ENCODE measurements at regions not wholly inside any gene's neighbourhood (a gene's known extent, or its start where the extent isn't known, plus 50 kb on each side); places are given as distances from the start of the nearest gene placed in this dataset.
"Not testable (repeated sequence)": the region's sequence is repeated elsewhere in the genome, so short reads cannot be mapped to it uniquely, and the experiment has no call there.

DNA sequence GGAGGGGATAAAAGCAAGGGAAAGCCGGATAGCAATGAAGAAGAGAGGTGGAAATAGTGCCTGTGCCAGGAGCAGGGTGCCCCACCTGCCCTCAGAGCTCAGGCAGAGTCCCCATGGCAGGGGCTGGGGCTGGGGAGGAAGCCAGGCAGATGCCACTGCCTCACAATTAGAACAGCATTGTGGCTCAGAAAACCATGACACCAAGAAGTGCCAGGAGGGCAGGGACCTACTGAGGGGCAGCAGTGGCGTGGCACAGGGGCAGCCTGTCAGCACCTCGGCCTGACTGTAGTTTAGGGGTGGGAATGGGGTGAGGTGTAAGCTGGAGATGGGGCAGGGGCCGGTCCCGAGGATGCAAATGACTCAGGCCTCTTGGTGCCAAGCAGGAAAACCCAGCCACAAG lies 532.1 kb upstream of the B3GAT1 start:
- no peak for DNase-seq
- Mint-ChIP-seq H3K36me3 (no peaks in the 10 kb centered on the region), H3K4me3 (no peak overlapping the region), H3K4me1 (no peaks in the 10 kb centered on the region), H3K27me3 (peaks cover 0 to 6% (median 4%) of the 10 kb centered on the region in 3 donors), H3K9me3 (peaks cover 0 to 3% (median 0%) of the 10 kb centered on the region in 7 donors), H3K27ac (no peak overlapping the region)
- ATAC-seq (ENCODE audit: low read depth in 2 of 2) = no peak

DNA sequence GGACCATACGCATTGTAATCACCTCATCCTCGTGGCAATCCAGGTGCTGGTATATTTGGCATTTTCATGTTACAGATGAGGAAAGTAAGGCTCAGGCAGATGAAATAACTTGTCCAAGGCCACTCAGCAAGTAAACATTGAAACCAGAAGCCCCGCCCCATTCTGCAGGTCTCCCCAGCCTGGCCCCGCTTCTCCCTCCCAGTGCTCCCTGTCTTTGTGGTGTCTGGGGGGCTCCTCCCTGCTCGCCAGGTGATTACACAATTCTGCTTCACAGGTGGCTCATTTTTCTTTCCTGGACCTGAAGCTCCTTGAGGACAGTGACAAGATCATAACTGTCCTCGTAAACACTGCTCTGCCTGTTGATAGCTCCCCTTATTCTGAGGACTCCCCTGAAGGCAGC lies 531.5 kb upstream of the B3GAT1 start:
- Mint-ChIP-seq H3K4me1 (no peaks in the 10 kb centered on the region), H3K27me3 (peaks cover 0 to 6% (median 4%) of the 10 kb centered on the region in 3 donors), H3K4me3 (no peak overlapping the region), H3K36me3 (no peaks in the 10 kb centered on the region), H3K27ac (peak overlapping the region in 1 of 6 donors; percentile 59), H3K9me3 (peaks cover 0 to 3% (median 0%) of the 10 kb centered on the region in 7 donors)
- DNase-seq = no peak
- ATAC-seq (ENCODE audit: low read depth in 2 of 2) = no peak

- no peak overlapping the region for H3K27ac Mint-ChIP-seq
- H3K27me3 Mint-ChIP-seq = peaks cover 0 to 6% (median 2%) of the 10 kb centered on the region in 3 donors
- H3K4me1 Mint-ChIP-seq = no peaks in the 10 kb centered on the region
- no peaks in the 10 kb centered on the region for H3K36me3 Mint-ChIP-seq
- ATAC-seq (ENCODE audit: low read depth in 2 of 2) (no peak), DNase-seq (no peak)
- peaks cover 0 to 3% (median 0%) of the 10 kb centered on the region in 7 donors for H3K9me3 Mint-ChIP-seq
- no peak overlapping the region for H3K4me3 Mint-ChIP-seq
These were observed 530.6 kb upstream of the B3GAT1 start for GRCh38 chr11:134942681-134943080.

GRCh38 chr11:134941936-134942600 lies 530.0 kb upstream of the B3GAT1 start:
- not testable (repeated sequence) for H3K27me3 Mint-ChIP-seq; ATAC-seq (ENCODE audit: low read depth in 2 of 2); H3K36me3 Mint-ChIP-seq; H3K4me3 Mint-ChIP-seq; H3K4me1 Mint-ChIP-seq; H3K9me3 Mint-ChIP-seq; DNase-seq; H3K27ac Mint-ChIP-seq

- Mint-ChIP-seq H3K36me3 (no peaks in the 10 kb centered on the region), H3K9me3 (peaks cover 0 to 3% (median 0%) of the 10 kb centered on the region in 7 donors)
- ATAC-seq (ENCODE audit: low read depth in 2 of 2) = no peak
These were observed 529.3 kb upstream of the B3GAT1 start for GRCh38 chr11:134941326-134941725.

DNA sequence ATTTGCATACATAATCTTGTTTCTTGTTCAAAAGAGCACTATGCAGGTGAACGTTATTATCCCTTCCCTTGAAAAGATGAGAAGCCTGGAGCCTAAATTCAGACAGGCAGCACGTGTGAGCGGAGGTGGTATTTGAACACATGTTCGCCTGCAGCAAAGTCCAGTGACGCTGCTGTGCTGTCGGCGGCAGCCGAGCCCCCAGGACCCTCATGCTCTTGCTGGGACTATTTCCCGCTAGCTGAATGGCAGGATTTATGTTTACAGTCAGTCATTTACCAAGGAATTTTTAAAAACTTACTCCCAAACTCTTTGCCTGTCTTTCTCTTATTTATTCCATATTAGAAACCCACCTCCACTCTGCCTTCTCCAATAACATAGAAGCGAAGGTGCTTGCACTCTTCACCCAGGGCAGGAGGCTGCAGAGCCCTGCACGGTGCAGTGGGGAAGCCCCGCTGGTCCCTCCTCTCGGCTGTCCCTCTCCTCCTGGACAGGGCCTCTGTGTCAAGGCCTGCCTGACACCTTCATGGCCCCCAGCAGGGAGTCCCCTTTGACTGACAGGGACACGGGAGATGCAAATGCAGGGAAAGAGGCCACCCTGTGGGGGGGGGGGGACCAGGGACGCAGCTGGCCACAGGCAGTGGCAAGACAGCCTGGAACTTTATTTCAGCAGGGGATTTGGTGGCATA lies 528.5 kb upstream of the B3GAT1 start:
- no peak for ATAC-seq (ENCODE audit: low read depth in 2 of 2)
- Mint-ChIP-seq H3K27ac (no peak overlapping the region), H3K4me3 (no peak overlapping the region), H3K36me3 (no peaks in the 10 kb centered on the region), H3K4me1 (no peaks in the 10 kb centered on the region), H3K27me3 (peaks cover 0 to 6% (median 0%) of the 10 kb centered on the region in 3 donors), H3K9me3 (peaks cover 0 to 4% (median 0%) of the 10 kb centered on the region in 7 donors)
- no peak for DNase-seq

More at GRCh38 chr11:134941326-134941725, 529.3 kb upstream of the B3GAT1 start:
- Mint-ChIP-seq H3K4me1 (no peaks in the 10 kb centered on the region), H3K27ac (no peak overlapping the region), H3K4me3 (no peak overlapping the region), H3K27me3 (peaks cover 0 to 6% (median 0%) of the 10 kb centered on the region in 3 donors)
- no peak for DNase-seq

DNA sequence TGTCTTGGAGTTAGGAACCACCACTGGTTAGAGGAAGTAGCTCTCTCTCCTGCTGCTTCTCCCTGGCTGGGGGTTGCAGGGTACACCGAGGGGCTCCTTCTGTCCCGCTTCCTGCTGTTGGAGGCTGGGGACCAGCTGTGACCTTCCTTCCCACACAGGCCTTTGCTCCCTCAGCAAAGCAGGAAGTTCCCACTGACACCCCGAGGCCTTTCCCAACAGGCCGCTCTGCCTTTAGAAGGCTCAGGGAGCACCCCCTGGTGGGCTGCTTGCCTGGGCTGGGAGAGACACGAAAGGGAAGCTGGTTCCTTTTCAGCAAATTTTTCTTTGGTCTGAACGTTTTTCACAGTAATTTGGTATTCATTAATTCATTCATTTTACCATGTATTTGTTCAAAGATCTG lies 527.9 kb upstream of the B3GAT1 start:
- Mint-ChIP-seq H3K36me3 (no peaks in the 10 kb centered on the region), H3K9me3 (peaks cover 0 to 4% (median 0%) of the 10 kb centered on the region in 7 donors), H3K27me3 (peaks cover 0 to 6% (median 0%) of the 10 kb centered on the region in 3 donors), H3K4me1 (no peaks in the 10 kb centered on the region), H3K4me3 (no peak overlapping the region), H3K27ac (no peak overlapping the region)
- DNase-seq = no peak
- ATAC-seq (ENCODE audit: low read depth in 2 of 2) = no peak

DNA sequence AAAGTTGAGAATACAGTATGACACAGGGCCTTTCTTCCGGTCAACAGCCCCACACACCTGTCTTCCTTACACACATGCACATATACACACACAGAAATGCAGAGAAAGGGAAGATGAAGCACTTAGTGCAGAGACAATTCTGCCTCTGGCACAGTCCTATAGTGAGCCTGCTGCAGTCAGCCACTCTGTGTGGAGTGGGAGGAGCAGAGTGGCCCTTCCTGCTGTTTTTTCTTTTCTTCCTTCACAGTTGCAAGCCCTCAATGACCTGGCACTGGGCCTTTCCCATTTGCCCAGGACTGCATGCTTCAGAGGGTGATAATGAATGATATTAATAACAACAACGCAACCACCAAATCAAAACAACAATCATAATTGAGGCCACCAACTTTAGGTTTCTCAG lies 527.0 kb upstream of the B3GAT1 start:
- peaks cover 0 to 4% (median 0%) of the 10 kb centered on the region in 3 donors for H3K27me3 Mint-ChIP-seq
- H3K36me3 Mint-ChIP-seq = no peaks in the 10 kb centered on the region
- H3K4me1 Mint-ChIP-seq = no peaks in the 10 kb centered on the region
- H3K27ac Mint-ChIP-seq = no peak overlapping the region
- H3K4me3 Mint-ChIP-seq = no peak overlapping the region
- ATAC-seq (ENCODE audit: low read depth in 2 of 2) (no peak), DNase-seq (no peak)
- peaks cover 0 to 4% (median 0%) of the 10 kb centered on the region in 7 donors for H3K9me3 Mint-ChIP-seq

- DNase-seq (no peak), ATAC-seq (ENCODE audit: low read depth in 2 of 2) (no peak)
- peak overlapping the region in 1 of 6 donors; percentile 77 for H3K27ac Mint-ChIP-seq
- no peaks in the 10 kb centered on the region for H3K36me3 Mint-ChIP-seq
- H3K9me3 Mint-ChIP-seq = peaks cover 0 to 4% (median 0%) of the 10 kb centered on the region in 7 donors
- H3K4me3 Mint-ChIP-seq = no peak overlapping the region
- no peaks in the 10 kb centered on the region for H3K4me1 Mint-ChIP-seq
- H3K27me3 Mint-ChIP-seq = no peaks in the 10 kb centered on the region
These were observed 526.2 kb upstream of the B3GAT1 start for GRCh38 chr11:134938212-134938611.

DNA sequence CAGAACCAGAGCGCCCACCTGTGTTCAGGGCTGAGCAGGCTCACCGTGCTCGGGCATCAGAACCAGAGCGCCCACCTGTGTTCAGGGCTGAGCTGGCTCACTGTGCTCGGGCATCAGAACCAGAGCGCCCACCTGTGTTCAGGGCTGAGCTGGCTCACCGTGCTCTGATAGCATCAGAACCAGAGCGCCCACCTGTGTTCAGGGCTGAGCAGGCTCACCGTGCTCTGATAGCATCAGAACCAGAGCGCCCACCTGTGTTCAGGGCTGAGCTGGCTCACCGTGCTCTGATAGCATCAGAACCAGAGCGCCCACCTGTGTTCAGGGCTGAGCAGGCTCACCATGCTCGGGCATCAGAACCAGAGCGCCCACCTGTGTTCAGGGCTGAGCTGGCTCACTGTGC lies 525.2 kb upstream of the B3GAT1 start:
- not testable (repeated sequence) for H3K4me1 Mint-ChIP-seq; H3K27me3 Mint-ChIP-seq; ATAC-seq (ENCODE audit: low read depth in 2 of 2); H3K9me3 Mint-ChIP-seq; H3K27ac Mint-ChIP-seq; H3K4me3 Mint-ChIP-seq; H3K36me3 Mint-ChIP-seq; DNase-seq

GRCh38 chr11:134932761-134933160 lies 520.7 kb upstream of the B3GAT1 start:
- no peaks in the 10 kb centered on the region for H3K36me3 Mint-ChIP-seq
- H3K4me1 Mint-ChIP-seq = no peaks in the 10 kb centered on the region
- H3K27ac Mint-ChIP-seq = no peak overlapping the region
- ATAC-seq (ENCODE audit: low read depth in 2 of 2) (no peak), DNase-seq (no peak)
- peaks cover 0 to 6% (median 4%) of the 10 kb centered on the region in 7 donors for H3K9me3 Mint-ChIP-seq
- no peak overlapping the region for H3K4me3 Mint-ChIP-seq
- H3K27me3 Mint-ChIP-seq = peaks cover 0 to 5% (median 0%) of the 10 kb centered on the region in 3 donors

DNA sequence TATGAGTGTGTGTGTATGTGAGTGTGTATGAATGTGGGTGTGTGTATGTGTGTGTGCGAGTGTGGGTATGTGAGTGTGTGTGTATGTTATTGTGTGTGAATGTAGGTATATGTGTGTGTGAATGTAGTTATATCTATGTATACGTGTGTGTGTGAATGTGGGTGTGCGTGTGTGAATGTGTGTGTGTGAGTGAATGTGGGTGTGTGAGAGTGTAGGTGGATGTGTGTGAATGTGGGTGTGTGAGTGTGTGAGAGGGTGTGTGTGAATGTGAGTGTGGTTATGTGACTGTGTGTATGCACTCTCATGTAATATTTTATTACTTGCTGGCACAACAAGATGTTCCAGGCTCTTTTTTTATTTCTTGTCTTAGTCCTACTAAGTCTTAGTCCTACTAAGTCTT lies 513.4 kb upstream of the B3GAT1 start:
- H3K27ac Mint-ChIP-seq = no peak overlapping the region
- H3K27me3 Mint-ChIP-seq = peaks cover 0 to 4% (median 2%) of the 10 kb centered on the region in 3 donors
- peaks cover 0 to 10% (median 3%) of the 10 kb centered on the region in 7 donors for H3K9me3 Mint-ChIP-seq
- no peaks in the 10 kb centered on the region for H3K36me3 Mint-ChIP-seq
- no peak overlapping the region for H3K4me3 Mint-ChIP-seq
- DNase-seq (no peak), ATAC-seq (ENCODE audit: low read depth in 2 of 2) (no peak)
- H3K4me1 Mint-ChIP-seq = no peaks in the 10 kb centered on the region

GRCh38 chr11:134923441-134923840 lies 511.4 kb upstream of the B3GAT1 start:
- Mint-ChIP-seq H3K27ac (no peak overlapping the region), H3K4me1 (no peaks in the 10 kb centered on the region), H3K36me3 (no peaks in the 10 kb centered on the region), H3K9me3 (peaks cover 0 to 6% (median 0%) of the 10 kb centered on the region in 7 donors), H3K4me3 (no peak overlapping the region), H3K27me3 (peaks cover 0 to 11% (median 4%) of the 10 kb centered on the region in 3 donors)
- ATAC-seq (ENCODE audit: low read depth in 2 of 2) (no peak), DNase-seq (no peak)

DNA sequence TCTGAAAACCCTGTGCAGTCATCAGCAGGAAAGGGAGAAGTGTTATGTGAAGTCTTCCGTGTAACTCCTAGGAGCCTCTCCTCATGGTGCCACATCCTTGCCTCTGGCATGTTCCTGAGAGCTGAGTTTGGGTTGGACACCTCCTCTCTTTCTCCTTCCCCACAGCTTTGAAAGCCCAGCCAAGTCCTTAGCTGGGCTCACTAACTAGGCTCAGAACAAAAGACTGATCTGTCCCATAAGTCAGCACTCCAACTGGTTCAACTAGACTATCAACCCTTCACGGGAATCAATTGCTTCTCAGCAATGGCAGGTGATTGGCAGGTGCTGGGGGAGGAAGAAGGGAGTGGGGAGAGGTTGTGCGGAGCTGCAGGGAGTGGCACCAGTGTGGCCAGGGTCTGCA lies 509.9 kb upstream of the B3GAT1 start:
- H3K36me3 Mint-ChIP-seq = no peaks in the 10 kb centered on the region
- H3K9me3 Mint-ChIP-seq = peaks cover 0 to 6% (median 0%) of the 10 kb centered on the region in 7 donors

More for the DNA sequence above, 509.9 kb upstream of the B3GAT1 start:
- H3K4me3 Mint-ChIP-seq = no peak overlapping the region
- no peaks in the 10 kb centered on the region for H3K4me1 Mint-ChIP-seq
- no peak for ATAC-seq (ENCODE audit: low read depth in 2 of 2)
- DNase-seq = no peak
- no peak overlapping the region for H3K27ac Mint-ChIP-seq
- peaks cover 0 to 11% (median 4%) of the 10 kb centered on the region in 3 donors for H3K27me3 Mint-ChIP-seq
